GM19240 (cell line): ENCODE measurements at regions not wholly inside any gene's neighbourhood (a gene's known extent, or its start where the extent isn't known, plus 50 kb on each side); places are given as distances from the start of the nearest gene placed in this dataset.

Source experiments
- DNase-seq: peaks from one replicate; pipeline ENCODE4 v3.0.0; 2011; ENCODE audit warnings: low spot score; ENCODE audit not compliant: insufficient read length

- no peak for DNase-seq
Observed at GRCh38 chr21:43348170-43348766, 78.7 kb downstream of the SIK1 start.

- DNase-seq, result no peak
Observed at GRCh38 chr21:43347461-43348169, 79.3 kb downstream of the SIK1 start.

- DNase-seq, result no peak
Observed at GRCh38 chr21:43346551-43346950, 80.4 kb downstream of the SIK1 start.

GRCh38 chr21:43345746-43346409 lies 81.1 kb downstream of the SIK1 start:
- no peak for DNase-seq

- DNase-seq, result no peak
Observed at GRCh38 chr21:43345046-43345745, 81.7 kb downstream of the SIK1 start.

- no peak for DNase-seq
Observed at GRCh38 chr21:43343992-43344886, 82.7 kb downstream of the SIK1 start.

- DNase-seq, result no peak
Observed at GRCh38 chr21:43343095-43343991, 83.6 kb downstream of the SIK1 start.

- DNase-seq, result no peak
Observed at GRCh38 chr21:43342301-43342881, 84.5 kb downstream of the SIK1 start.

- DNase-seq, result no peak
Observed at GRCh38 chr21:43341378-43342161, 85.4 kb downstream of the SIK1 start.

GRCh38 chr21:43340491-43341377 lies 86.2 kb downstream of the SIK1 start:
- DNase-seq, result no peak

GRCh38 chr21:43339668-43340067 lies 87.3 kb downstream of the SIK1 start:
- DNase-seq, result no peak

GRCh38 chr21:43338951-43339350 lies 88.0 kb downstream of the SIK1 start:
- DNase-seq, result no peak

- no peak for DNase-seq
Observed at GRCh38 chr21:43337901-43338655, 88.9 kb downstream of the SIK1 start.

GRCh38 chr21:43335119-43335518 lies 91.8 kb downstream of the SIK1 start:
- DNase-seq, result no peak

- DNase-seq, result no peak
Observed at GRCh38 chr21:43334214-43334958, 92.5 kb downstream of the SIK1 start.

GRCh38 chr21:43333298-43334062 lies 93.5 kb downstream of the SIK1 start:
- DNase-seq, result no peak
